ENCODE measurements at regions not wholly inside any gene's neighbourhood (a gene's known extent, or its start where the extent isn't known, plus 50 kb on each side); places are given as distances from the start of the nearest gene placed in this dataset.

- TF ChIP-seq REST (IDR thresholded peaks at IDR 0.05; ENCODE audit: unreplicated experiment) (no peak), CTCF (conservative IDR thresholded peaks at IDR 0.05; ENCODE audit: low read depth in 2 of 2) (no peak), CREB1 (CRISPR knock-in tag; IDR thresholded peaks at IDR 0.05; ENCODE audit: low read depth) (no peak), JUNB (IDR thresholded peaks at IDR 0.05; ENCODE audit: unreplicated experiment) (no peak), POLR2AphosphoS5 (IDR thresholded peaks at IDR 0.05; ENCODE audit: low read depth) (no peak), EZH2 (IDR thresholded peaks at IDR 0.05; ENCODE audit: low read depth, unreplicated experiment) (no peak), EZH2phosphoT487 (IDR thresholded peaks at IDR 0.05; ENCODE audit: unreplicated experiment) (no peak)
These were observed 95.3 kb upstream of the IL1RAPL1 start for GRCh38 chrX:28491941-28492340.
